ENCODE measurements at regions not wholly inside any gene's neighbourhood (a gene's known extent, or its start where the extent isn't known, plus 50 kb on each side); places are given as distances from the start of the nearest gene placed in this dataset.
"Not testable (repeated sequence)": the region's sequence is repeated elsewhere in the genome, so short reads cannot be mapped to it uniquely, and the experiment has no call there.

GRCh38 chr7:85896531-85896930 lies 709.7 kb upstream of the SEMA3D start:
- TF ChIP-seq CTCF (IDR thresholded peaks at IDR 0.05): no peak
- Histone ChIP-seq H3K36me3 (replicated peaks in 1 of 2; ENCODE audit: control insufficient read depth in 1 of 2, insufficient read depth in 2 of 2, low read length in 2 of 2) (no peaks in the 10 kb centered on the region), H4K20me1 (ENCODE audit: insufficient read depth, low read length) (no peaks in the 10 kb centered on the region), H3K4me3 (replicated peaks in 1 of 3; ENCODE audit: low read depth in 2 of 3, low read length in 3 of 3) (no peak overlapping the region), H3K4me1 (ENCODE audit: control insufficient read depth in 1 of 2, insufficient read depth in 2 of 2, low read length in 2 of 2) (no peaks in the 10 kb centered on the region), H3K27ac (ENCODE audit: low read depth in 1 of 2, low read length in 2 of 2) (no peak overlapping the region), H2AFZ (ENCODE audit: insufficient read depth, low read depth, low read length, poor library complexity, severe bottlenecking) (no peak overlapping the region), H3K79me2 (ENCODE audit: insufficient read depth, low read length) (no peaks in the 10 kb centered on the region), H3K4me2 (replicated peaks; ENCODE audit: extremely low read depth, low read length, poor library complexity, severe bottlenecking) (no peak overlapping the region), H3K9ac (ENCODE audit: insufficient read depth, low read length, poor library complexity, severe bottlenecking) (no peak overlapping the region), H3K27me3 (ENCODE audit: control insufficient read depth in 2 of 2, insufficient read depth in 2 of 2, low read length in 2 of 2) (no peaks in the 10 kb centered on the region), H3K9me3 (replicated peaks in 1 of 2; ENCODE audit: control insufficient read depth in 1 of 2, insufficient read depth in 1 of 2, low read length in 2 of 2) (no peaks in the 10 kb centered on the region)
- DNase-seq: no peak
- intact Hi-C loops (cut with micrococcal nuclease): no loop called here
- H3K27me3 Mint-ChIP-seq (ENCODE audit: low read depth in 3 of 3): peaks cover 0 to 3% (median 2%) of the 10 kb centered on the region in 3 donors
- no peak overlapping the region for H3K4me3 Mint-ChIP-seq
- no peaks in the 10 kb centered on the region for H3K4me1 Mint-ChIP-seq
- H3K27ac Mint-ChIP-seq: no peak overlapping the region
- no peaks in the 10 kb centered on the region for H3K36me3 Mint-ChIP-seq
- H3K9me3 Mint-ChIP-seq: no peaks in the 10 kb centered on the region

GRCh38 chr7:85895835-85896234 lies 709.0 kb upstream of the SEMA3D start:
- intact Hi-C loops (cut with micrococcal nuclease): no loop called here

DNA sequence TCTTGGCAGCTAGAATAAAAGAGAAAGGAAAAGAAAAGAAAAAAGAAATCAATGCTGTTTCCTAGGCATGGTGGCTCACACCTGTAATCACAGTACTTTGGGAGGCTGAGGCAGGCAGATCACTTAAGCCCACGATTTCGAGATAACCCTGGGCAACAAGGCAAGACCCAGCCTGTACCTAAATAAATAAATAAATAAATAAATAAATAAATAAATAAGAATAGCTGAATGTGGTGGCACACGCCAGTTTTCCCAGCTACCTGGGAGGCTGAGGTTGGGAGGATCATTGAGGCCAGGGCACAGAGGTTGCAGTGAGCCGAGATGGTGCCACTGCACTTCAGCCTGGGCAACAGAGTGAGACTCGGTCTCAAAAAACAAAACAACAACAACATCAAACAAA lies 705.0 kb upstream of the SEMA3D start:
- DNase-seq; H2AFZ ChIP-seq (ENCODE audit: insufficient read depth, low read depth, low read length, poor library complexity, severe bottlenecking); H3K4me3 ChIP-seq (replicated peaks in 1 of 3; ENCODE audit: low read depth in 2 of 3, low read length in 3 of 3); intact Hi-C loops (cut with micrococcal nuclease); H3K4me2 ChIP-seq (replicated peaks; ENCODE audit: extremely low read depth, low read length, poor library complexity, severe bottlenecking); H3K4me1 ChIP-seq (ENCODE audit: control insufficient read depth in 1 of 2, insufficient read depth in 2 of 2, low read length in 2 of 2); H3K36me3 ChIP-seq (replicated peaks in 1 of 2; ENCODE audit: control insufficient read depth in 1 of 2, insufficient read depth in 2 of 2, low read length in 2 of 2); H3K27ac Mint-ChIP-seq; H3K36me3 Mint-ChIP-seq; H3K9me3 ChIP-seq (replicated peaks in 1 of 2; ENCODE audit: control insufficient read depth in 1 of 2, insufficient read depth in 1 of 2, low read length in 2 of 2); H3K27me3 ChIP-seq (ENCODE audit: control insufficient read depth in 2 of 2, insufficient read depth in 2 of 2, low read length in 2 of 2); H3K9me3 Mint-ChIP-seq; H3K79me2 ChIP-seq (ENCODE audit: insufficient read depth, low read length); H3K4me1 Mint-ChIP-seq; H3K4me3 Mint-ChIP-seq; H4K20me1 ChIP-seq (ENCODE audit: insufficient read depth, low read length); H3K27ac ChIP-seq (ENCODE audit: low read depth in 1 of 2, low read length in 2 of 2); H3K9ac ChIP-seq (ENCODE audit: insufficient read depth, low read length, poor library complexity, severe bottlenecking); H3K27me3 Mint-ChIP-seq (ENCODE audit: low read depth in 3 of 3): not testable (repeated sequence)
- no CpG with 5 or more reads among the region's 5 CpGs for WGBS (ENCODE audit: insufficient coverage)

More at GRCh38 chr7:85895835-85896234, 709.0 kb upstream of the SEMA3D start:
- no peak overlapping the region for H3K27ac Mint-ChIP-seq
- H3K27me3 Mint-ChIP-seq (ENCODE audit: low read depth in 3 of 3): peaks cover 0 to 3% (median 2%) of the 10 kb centered on the region in 3 donors
- Histone ChIP-seq H4K20me1 (ENCODE audit: insufficient read depth, low read length) (no peaks in the 10 kb centered on the region), H3K9me3 (replicated peaks in 1 of 2; ENCODE audit: control insufficient read depth in 1 of 2, insufficient read depth in 1 of 2, low read length in 2 of 2) (no peaks in the 10 kb centered on the region), H3K4me1 (ENCODE audit: control insufficient read depth in 1 of 2, insufficient read depth in 2 of 2, low read length in 2 of 2) (no peaks in the 10 kb centered on the region), H3K27ac (ENCODE audit: low read depth in 1 of 2, low read length in 2 of 2) (no peak overlapping the region), H3K79me2 (ENCODE audit: insufficient read depth, low read length) (no peaks in the 10 kb centered on the region), H3K4me3 (replicated peaks in 1 of 3; ENCODE audit: low read depth in 2 of 3, low read length in 3 of 3) (no peak overlapping the region), H3K27me3 (ENCODE audit: control insufficient read depth in 2 of 2, insufficient read depth in 2 of 2, low read length in 2 of 2) (no peaks in the 10 kb centered on the region), H3K36me3 (replicated peaks in 1 of 2; ENCODE audit: control insufficient read depth in 1 of 2, insufficient read depth in 2 of 2, low read length in 2 of 2) (no peaks in the 10 kb centered on the region), H3K9ac (ENCODE audit: insufficient read depth, low read length, poor library complexity, severe bottlenecking) (no peak overlapping the region), H3K4me2 (replicated peaks; ENCODE audit: extremely low read depth, low read length, poor library complexity, severe bottlenecking) (no peak overlapping the region), H2AFZ (ENCODE audit: insufficient read depth, low read depth, low read length, poor library complexity, severe bottlenecking) (no peak overlapping the region)
- H3K4me3 Mint-ChIP-seq: no peak overlapping the region
- DNase-seq: no peak
- H3K4me1 Mint-ChIP-seq: no peaks in the 10 kb centered on the region
- no peaks in the 10 kb centered on the region for H3K36me3 Mint-ChIP-seq
- TF ChIP-seq CTCF (IDR thresholded peaks at IDR 0.05): no peak
- 100% methylated on average over 1 of the region's 1 CpG for WGBS (ENCODE audit: insufficient coverage)
- H3K9me3 Mint-ChIP-seq: no peaks in the 10 kb centered on the region
